NCI-H526 (cell line): ENCODE measurements at regions not wholly inside any gene's neighbourhood (a gene's known extent, or its start where the extent isn't known, plus 50 kb on each side); places are given as distances from the start of the nearest gene placed in this dataset.

Source experiments
- DNase-seq, 2 experiments: peaks; one replicate each; lab custom pipeline; 2025; lab: John Stamatoyannopoulos, UW

- DNase-seq, result no peak
Measured at GRCh38 chr16:80300456-80300855, 240.3 kb upstream of the DYNLRB2 start.

DNA sequence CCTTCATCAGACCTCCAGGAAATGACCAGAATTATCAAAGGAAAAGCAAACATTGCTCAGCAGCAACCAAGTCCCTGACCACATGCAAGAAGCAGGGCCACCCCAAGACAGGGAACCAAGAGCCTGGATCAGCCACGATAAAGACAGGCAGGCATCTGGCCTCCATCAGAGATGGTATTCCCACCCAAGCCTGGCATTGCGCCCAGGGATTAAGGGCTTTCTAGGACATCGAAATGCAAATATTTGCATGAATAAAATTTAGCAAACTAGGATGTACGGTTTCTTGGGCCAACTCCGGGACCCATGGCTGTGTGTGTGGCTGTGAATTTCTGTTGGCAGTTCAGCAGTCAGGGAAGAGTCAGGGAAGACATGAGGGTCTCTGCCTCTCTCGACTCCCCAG lies 241.4 kb upstream of the DYNLRB2 start:
- DNase-seq, result peak; percentile 2 to 73

DNA sequence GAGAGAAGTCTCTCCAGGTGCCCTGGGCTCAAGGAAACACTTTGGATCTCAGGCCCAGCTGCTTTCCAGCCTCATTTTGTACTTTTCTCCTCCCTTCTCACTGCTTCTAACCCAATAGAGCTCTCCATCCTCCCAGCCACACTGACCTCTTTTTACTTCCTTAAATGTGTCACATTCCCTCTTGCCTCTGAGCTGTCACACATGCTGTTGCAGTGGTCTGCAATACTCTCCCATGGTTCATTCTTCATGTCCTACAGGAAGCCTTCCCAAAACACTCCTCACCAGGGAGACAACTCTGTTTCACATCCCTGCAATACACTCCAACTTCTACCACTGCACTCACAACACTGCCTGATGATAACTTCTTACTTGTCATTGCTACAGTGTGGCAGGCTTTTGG lies 242.1 kb upstream of the DYNLRB2 start:
- no peak for DNase-seq

- no peak for DNase-seq
Measured at GRCh38 chr16:80296034-80296433, 244.8 kb upstream of the DYNLRB2 start.

DNA sequence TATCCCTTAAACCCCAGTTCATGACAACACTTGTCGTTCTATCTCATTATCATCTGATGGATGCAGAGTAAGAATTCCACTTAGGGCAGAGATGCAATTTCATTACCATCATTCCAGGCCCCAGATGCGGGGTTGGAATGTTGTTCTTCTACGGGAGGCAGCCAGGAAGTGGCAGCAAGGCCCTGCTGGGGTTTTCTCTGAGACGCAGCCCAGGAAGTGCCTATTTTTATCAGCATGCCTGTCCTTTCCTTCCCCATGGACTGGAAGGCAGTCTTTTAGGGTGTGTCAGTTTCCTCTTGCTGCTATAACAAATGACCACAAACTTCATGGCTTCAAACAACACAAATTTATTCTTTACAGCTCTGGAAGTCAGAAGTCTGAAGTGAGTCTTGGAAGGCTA lies 246.6 kb upstream of the DYNLRB2 start:
- DNase-seq, result no peak

DNA sequence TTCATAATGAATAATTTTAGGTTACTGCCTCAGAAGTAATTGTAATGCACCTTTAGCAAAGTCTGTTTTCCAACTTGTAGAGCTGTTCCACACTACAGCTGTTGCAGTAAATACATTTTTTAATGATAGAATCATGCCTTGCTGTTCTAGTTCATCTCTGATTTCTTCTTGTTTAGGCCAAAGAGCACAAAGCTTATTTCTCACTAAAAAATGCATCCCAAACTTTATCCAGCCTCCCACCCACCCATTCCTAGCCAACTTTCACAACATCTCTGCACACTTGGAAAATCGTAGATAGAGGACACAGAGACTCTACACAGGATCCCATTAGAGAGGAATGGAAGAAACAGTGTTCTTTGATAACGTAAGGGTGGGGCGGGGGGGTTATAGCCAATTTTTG lies 252.2 kb upstream of the DYNLRB2 start:
- DNase-seq, result no peak

- DNase-seq, result no peak
Measured at GRCh38 chr16:80287674-80288073, 253.1 kb upstream of the DYNLRB2 start.

GRCh38 chr16:80285104-80285503 lies 255.7 kb upstream of the DYNLRB2 start:
- no peak for DNase-seq

GRCh38 chr16:80283466-80284392 lies 257.1 kb upstream of the DYNLRB2 start:
- no peak for DNase-seq

DNA sequence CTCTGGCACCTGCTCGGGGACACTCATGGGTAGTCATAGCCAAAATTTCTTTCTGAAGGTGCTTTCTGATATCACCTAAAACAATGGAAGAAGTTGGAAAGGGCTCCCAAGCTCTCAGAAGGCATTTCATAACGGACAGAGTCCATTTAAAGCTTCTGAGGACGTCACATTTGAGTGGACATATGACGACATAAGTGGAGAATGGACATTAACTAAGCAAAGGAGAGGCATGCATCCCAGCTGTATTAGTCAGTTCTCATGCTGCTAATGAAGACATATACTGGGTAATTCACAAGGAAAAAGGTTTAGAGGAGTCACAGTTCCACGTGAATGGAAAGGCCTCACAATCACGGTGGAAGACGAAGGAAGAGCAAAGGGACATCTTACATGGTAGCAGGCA lies 260.2 kb upstream of the DYNLRB2 start:
- DNase-seq, result no peak

- no peak for DNase-seq
Measured at GRCh38 chr16:80279656-80280055, 261.1 kb upstream of the DYNLRB2 start.

DNA sequence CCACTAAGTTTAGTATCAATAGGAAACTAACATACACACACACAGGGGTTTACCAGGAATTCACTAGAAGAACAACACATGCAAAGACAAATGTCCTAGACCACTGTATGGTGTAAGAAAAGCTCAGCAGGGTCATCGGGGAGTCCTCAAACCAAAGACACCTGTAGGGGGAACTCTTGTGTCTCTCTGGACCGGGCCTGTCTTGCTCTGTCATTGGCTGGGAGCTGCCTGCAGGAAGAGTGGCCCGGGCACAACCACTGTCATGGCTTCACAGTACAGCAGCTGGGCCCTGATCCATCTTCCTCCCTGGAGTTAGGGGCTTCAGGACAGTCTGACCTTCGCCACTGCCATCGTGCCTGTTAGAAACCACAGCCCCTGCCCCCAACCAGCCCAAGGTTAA lies 263.6 kb upstream of the DYNLRB2 start:
- peak in 1 of 2 experiments; percentile 1 for DNase-seq

DNA sequence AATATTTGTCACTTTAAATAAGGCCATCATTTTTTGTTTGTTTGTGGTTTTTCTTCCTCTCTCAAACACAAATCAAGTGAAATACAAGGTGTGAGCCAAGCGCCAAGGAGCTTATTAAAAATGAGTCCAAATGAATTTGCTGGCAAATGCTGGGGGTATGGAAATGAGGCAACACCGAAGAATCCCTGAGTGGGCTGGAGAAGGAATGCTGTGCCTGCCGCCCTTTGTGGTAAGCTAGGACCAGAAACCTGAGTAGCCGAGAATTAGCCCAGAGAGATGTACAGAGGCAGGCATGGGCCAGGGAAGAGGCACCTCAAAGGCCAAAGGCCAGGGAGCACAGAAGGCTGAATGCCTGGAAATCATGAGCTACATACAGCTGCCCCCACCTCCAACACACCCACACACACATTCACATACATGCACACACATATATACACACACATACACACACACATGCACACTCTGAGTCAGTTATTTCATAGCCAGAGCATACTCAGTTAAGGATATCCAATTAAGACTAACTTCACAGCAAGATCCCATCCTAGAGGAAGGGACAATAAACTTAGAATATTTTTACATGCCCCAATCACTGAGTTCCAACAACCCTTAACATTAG lies 266.1 kb upstream of the DYNLRB2 start:
- no peak for DNase-seq

DNA sequence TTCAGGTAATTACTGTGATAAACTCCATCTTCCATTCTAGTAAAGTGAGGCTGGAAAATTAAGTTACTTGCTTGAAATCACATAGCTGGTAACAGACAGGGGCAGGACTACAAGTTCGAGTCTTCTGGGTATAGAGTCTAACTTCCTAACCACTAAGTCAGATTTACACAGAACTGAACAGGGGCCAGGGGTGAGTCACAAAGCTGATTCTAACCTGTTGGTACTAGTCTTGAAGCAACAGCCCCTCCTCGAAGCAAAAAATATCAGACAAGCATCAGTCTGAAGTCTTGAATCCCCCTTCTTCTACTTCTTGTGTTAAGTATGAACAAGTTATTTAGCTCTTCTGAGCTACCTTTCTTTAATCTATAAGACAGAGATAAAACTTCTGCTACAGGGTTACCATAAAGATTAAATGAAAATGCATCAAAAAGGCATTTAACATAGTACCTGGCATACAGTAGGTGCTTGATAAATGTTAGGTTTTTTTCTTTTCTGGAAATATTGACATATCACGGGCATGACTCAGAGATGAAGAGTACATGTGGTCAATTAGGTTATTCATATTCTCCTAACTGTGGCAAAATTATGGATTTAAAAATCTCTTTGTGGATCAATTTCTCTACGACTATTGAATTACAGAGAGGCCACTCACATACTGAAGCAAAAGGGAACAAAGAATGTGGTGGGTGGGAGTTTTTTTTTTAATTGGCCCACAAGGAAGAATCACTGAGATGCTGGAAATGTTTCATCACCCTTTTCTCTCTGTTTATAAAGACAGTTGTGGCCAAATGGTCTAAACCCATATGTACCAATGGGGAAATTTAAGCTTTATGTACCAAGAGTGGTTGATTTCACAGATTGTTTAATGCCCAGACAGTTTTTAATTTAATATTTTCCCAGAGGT lies 266.9 kb upstream of the DYNLRB2 start:
- DNase-seq, result no peak

DNA sequence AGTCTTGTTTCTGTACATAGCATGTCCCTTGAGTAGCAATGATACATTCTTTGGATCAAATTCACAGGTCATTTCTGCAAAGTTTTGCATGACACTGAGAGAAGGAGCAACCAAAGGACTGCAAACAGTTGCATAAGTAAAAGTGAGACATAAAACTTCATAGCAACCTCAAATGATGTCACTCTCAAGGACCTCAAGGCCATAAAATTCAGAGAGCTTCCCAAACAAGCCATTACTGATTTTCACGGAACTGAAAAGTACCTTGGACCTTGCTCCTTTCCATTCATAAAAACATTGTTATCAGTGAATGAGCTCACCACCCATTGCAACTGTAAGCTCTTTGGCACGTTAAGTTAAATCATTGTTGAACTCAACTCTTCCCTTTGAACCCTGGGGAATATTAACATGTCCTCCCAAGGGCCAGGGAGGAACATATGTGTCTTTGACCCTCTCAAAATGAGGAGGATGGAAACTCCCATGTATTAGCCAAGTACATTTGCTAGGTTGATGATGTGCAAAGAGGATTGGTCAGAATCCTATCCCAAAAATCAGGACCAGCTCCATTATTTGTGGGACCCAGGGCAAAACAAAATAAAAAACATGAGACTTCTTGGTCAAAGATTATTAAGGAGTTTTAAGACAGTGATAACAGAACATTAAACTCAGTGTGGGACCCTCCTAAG lies 275.0 kb upstream of the DYNLRB2 start:
- DNase-seq, result no peak

DNA sequence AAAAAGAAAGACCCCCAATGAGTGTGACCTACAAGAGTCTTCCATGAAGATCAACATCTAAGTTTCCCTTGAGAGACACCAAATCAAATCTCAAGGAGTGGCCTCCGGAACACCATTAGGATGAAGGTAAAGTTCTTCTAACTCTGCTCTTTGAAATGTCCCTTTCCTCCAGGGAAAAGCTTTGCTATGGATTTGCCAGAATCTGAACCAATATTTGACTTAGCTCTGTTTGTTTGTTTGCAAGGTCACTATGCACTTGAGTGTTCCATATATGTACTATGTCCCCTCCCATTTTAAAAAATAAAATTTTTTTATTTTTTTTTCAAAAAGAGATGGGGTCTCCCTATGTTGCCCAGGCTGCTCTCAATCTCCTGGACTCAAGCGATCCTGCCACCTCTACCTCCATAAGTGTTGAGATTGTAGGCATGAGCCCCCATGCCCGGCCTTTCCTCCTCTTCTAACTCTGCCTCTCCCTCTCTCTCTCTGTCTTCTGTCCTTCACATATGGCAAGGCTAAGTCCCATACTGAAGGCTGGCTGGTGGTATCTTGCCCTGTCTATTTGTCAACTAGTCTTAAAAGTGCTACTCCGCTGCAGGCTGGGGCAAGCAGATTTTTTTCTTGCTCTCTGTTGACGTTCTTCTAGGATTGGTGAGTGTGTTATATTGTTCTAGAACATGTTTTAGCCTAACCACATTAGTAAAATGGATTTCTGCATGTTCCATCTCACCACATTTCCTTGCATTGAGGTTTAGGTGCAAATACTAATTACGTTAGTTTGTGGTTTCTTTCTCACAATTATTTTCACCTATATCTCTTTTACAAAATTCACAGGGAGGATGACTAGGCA lies 276.7 kb upstream of the DYNLRB2 start:
- DNase-seq, result no peak

- DNase-seq, result no peak
Measured at GRCh38 chr16:80263181-80263823, 277.5 kb upstream of the DYNLRB2 start.

GRCh38 chr16:80260906-80261311 lies 279.9 kb upstream of the DYNLRB2 start:
- no peak for DNase-seq

- no peak for DNase-seq
Measured at GRCh38 chr16:80259290-80259805, 281.4 kb upstream of the DYNLRB2 start.

- DNase-seq, result no peak
Measured at GRCh38 chr16:80258407-80258806, 282.4 kb upstream of the DYNLRB2 start.
